Dedifferentiated amniotic fluid mesenchymal stem cell (primary cell): ENCODE measurements at regions not wholly inside any gene's neighbourhood (a gene's known extent, or its start where the extent isn't known, plus 50 kb on each side); places are given as distances from the start of the nearest gene placed in this dataset.

ENCODE experiments used
- DNase-seq: peaks from one replicate; pipeline ENCODE4 v3.0.0-alpha.2; 2016; ENCODE audit errors: extremely low spot score

GRCh38 chr18:75588412-75588811 is 160.9 kb upstream of the SMIM21 start:
- DNase-seq, result no peak

GRCh38 chr18:75587131-75587530 is 159.6 kb upstream of the SMIM21 start:
- DNase-seq, result no peak

- DNase-seq, result no peak
Observed at GRCh38 chr18:75586130-75586889, 158.8 kb upstream of the SMIM21 start.

GRCh38 chr18:75582940-75583339 is 155.4 kb upstream of the SMIM21 start:
- DNase-seq, result no peak

- DNase-seq, result no peak
Observed at GRCh38 chr18:75582406-75582821, 154.9 kb upstream of the SMIM21 start.

- no peak for DNase-seq
Observed at GRCh38 chr18:75581336-75582131, 154.0 kb upstream of the SMIM21 start.

- no peak for DNase-seq
Observed at GRCh38 chr18:75574187-75574586, 146.7 kb upstream of the SMIM21 start.

GRCh38 chr18:75563150-75563549 is 135.6 kb upstream of the SMIM21 start:
- DNase-seq, result no peak

GRCh38 chr18:75562216-75562615 is 134.7 kb upstream of the SMIM21 start:
- no peak for DNase-seq

- no peak for DNase-seq
Observed at GRCh38 chr18:75558790-75559189, 131.3 kb upstream of the SMIM21 start.

- DNase-seq, result no peak
Observed at GRCh38 chr18:75556841-75557240, 129.3 kb upstream of the SMIM21 start.

- no peak for DNase-seq
Observed at GRCh38 chr18:75554644-75555185, 127.2 kb upstream of the SMIM21 start.

GRCh38 chr18:75554176-75554575 is 126.7 kb upstream of the SMIM21 start:
- no peak for DNase-seq

- DNase-seq, result no peak
Observed at GRCh38 chr18:75553021-75553420, 125.5 kb upstream of the SMIM21 start.

- DNase-seq, result no peak
Observed at GRCh38 chr18:75551071-75551470, 123.6 kb upstream of the SMIM21 start.

- DNase-seq, result no peak
Observed at GRCh38 chr18:75548353-75548905, 120.9 kb upstream of the SMIM21 start.

GRCh38 chr18:75546964-75547363 is 119.5 kb upstream of the SMIM21 start:
- DNase-seq, result no peak

- no peak for DNase-seq
Observed at GRCh38 chr18:75545189-75545588, 117.7 kb upstream of the SMIM21 start.

GRCh38 chr18:75544496-75544895 is 117.0 kb upstream of the SMIM21 start:
- DNase-seq, result no peak

GRCh38 chr18:75544051-75544481 is 116.6 kb upstream of the SMIM21 start:
- DNase-seq, result no peak

- DNase-seq, result peak; percentile 16
Observed at GRCh38 chr18:75538727-75539126, 111.2 kb upstream of the SMIM21 start.

GRCh38 chr18:75533950-75534349 is 106.4 kb upstream of the SMIM21 start:
- DNase-seq, result no peak

- no peak for DNase-seq
Observed at GRCh38 chr18:75533209-75533608, 105.7 kb upstream of the SMIM21 start.
